Activated naive CD4-positive, alpha-beta T cell treated with anti-CD3 and anti-CD28 coated beads, Interleukin-2, amount 10 ng/mL, durations not matched to agents 7 days and 5 days (primary cell): ENCODE measurements at regions not wholly inside any gene's neighbourhood (a gene's known extent, or its start where the extent isn't known, plus 50 kb on each side); places are given as distances from the start of the nearest gene placed in this dataset.
A peak's percentile ranks its signal among the peaks of the same experiment; 100 is the strongest.

ENCODE experiments used
- CTCF ChIA-PET: fragments of 350-600 bp; sonication (Branson Sonifier 250); formaldehyde crosslinking; loops from one replicate; lab custom pipeline; 2021; ENCODE audit warnings: antibody characterized with exemption; lab: Charles Lee
- DNase-seq: peaks from one replicate; pipeline ENCODE4 v3.0.0-alpha.2; 2020
- H3K27ac Mint-ChIP-seq: one replicate; pipeline ENCODE4 v1.8.0; 2021; ENCODE audit warnings: mild to moderate bottlenecking, moderate library complexity, mixed read lengths
- H3K27me3 Mint-ChIP-seq: one replicate; pipeline ENCODE4 v1.8.0; 2021; ENCODE audit warnings: mild to moderate bottlenecking, mixed read lengths
- H3K36me3 Mint-ChIP-seq: one replicate; pipeline ENCODE4 v1.8.0; 2021; ENCODE audit warnings: mixed read lengths
- H3K4me1 Mint-ChIP-seq: one replicate; pipeline ENCODE4 v1.8.0; 2021; ENCODE audit warnings: mixed read lengths
- H3K4me3 Mint-ChIP-seq: one replicate; pipeline ENCODE4 v1.8.0; 2021; ENCODE audit warnings: mild to moderate bottlenecking, moderate library complexity, mixed read lengths
- H3K9me3 Mint-ChIP-seq: one replicate; pipeline ENCODE4 v1.8.0; 2021; ENCODE audit warnings: mixed read lengths

GRCh38 chr14:104246401-104247335 lies 108.3 kb downstream of the KIF26A start:
- Mint-ChIP-seq H3K27ac (no peak overlapping the region), H3K36me3 (no peaks in the 10 kb centered on the region), H3K4me3 (no peak overlapping the region), H3K27me3 (peaks cover 4% of the 10 kb centered on the region), H3K4me1 (no peaks in the 10 kb centered on the region), H3K9me3 (peaks cover 5% of the 10 kb centered on the region)
- CTCF ChIA-PET = no interaction called here
- DNase-seq = peak; percentile 13

GRCh38 chr14:104247336-104248202 lies 109.2 kb downstream of the KIF26A start:
- Mint-ChIP-seq H3K36me3 (no peaks in the 10 kb centered on the region), H3K27me3 (peaks cover 4% of the 10 kb centered on the region), H3K27ac (no peak overlapping the region), H3K4me3 (no peak overlapping the region), H3K9me3 (peaks cover 7% of the 10 kb centered on the region), H3K4me1 (no peaks in the 10 kb centered on the region)
- CTCF ChIA-PET = no interaction called here
- DNase-seq = peak; percentile 11

GRCh38 chr14:104248203-104249055 lies 110.0 kb downstream of the KIF26A start:
- no peaks in the 10 kb centered on the region for H3K4me1 Mint-ChIP-seq
- H3K27me3 Mint-ChIP-seq = peaks cover 4% of the 10 kb centered on the region
- CTCF ChIA-PET = no interaction called here
- DNase-seq = peak; percentile 10
- no peaks in the 10 kb centered on the region for H3K36me3 Mint-ChIP-seq
- H3K9me3 Mint-ChIP-seq = peaks cover 8% of the 10 kb centered on the region
- no peak overlapping the region for H3K4me3 Mint-ChIP-seq
- no peak overlapping the region for H3K27ac Mint-ChIP-seq

- CTCF ChIA-PET = no interaction called here
- Mint-ChIP-seq H3K27ac (no peak overlapping the region), H3K9me3 (peaks cover 8% of the 10 kb centered on the region), H3K4me1 (no peaks in the 10 kb centered on the region), H3K27me3 (peaks cover 4% of the 10 kb centered on the region), H3K4me3 (no peak overlapping the region), H3K36me3 (no peaks in the 10 kb centered on the region)
- peak; percentile 4 for DNase-seq
Measured at GRCh38 chr14:104249089-104249488, 110.7 kb downstream of the KIF26A start.

- Mint-ChIP-seq H3K36me3 (no peaks in the 10 kb centered on the region), H3K4me3 (no peak overlapping the region), H3K27me3 (peaks cover 1% of the 10 kb centered on the region), H3K4me1 (no peaks in the 10 kb centered on the region), H3K9me3 (peaks cover 8% of the 10 kb centered on the region), H3K27ac (no peak overlapping the region)
- CTCF ChIA-PET = no interaction called here
- DNase-seq = peak; percentile 11
Measured at GRCh38 chr14:104249706-104250105, 111.3 kb downstream of the KIF26A start.

- Mint-ChIP-seq H3K9me3 (peaks cover 8% of the 10 kb centered on the region), H3K27ac (no peak overlapping the region), H3K4me1 (no peaks in the 10 kb centered on the region), H3K4me3 (no peak overlapping the region), H3K36me3 (no peaks in the 10 kb centered on the region), H3K27me3 (no peaks in the 10 kb centered on the region)
- CTCF ChIA-PET = no interaction called here
- peak; percentile 16 for DNase-seq
Measured at GRCh38 chr14:104250175-104250574, 111.8 kb downstream of the KIF26A start.

GRCh38 chr14:104252256-104253215 lies 114.1 kb downstream of the KIF26A start:
- H3K4me1 Mint-ChIP-seq = no peaks in the 10 kb centered on the region
- no peak for DNase-seq
- H3K4me3 Mint-ChIP-seq = no peak overlapping the region
- H3K27ac Mint-ChIP-seq = no peak overlapping the region
- no peaks in the 10 kb centered on the region for H3K36me3 Mint-ChIP-seq
- CTCF ChIA-PET = no interaction called here
- H3K27me3 Mint-ChIP-seq = peaks cover 6% of the 10 kb centered on the region
- peaks cover 3% of the 10 kb centered on the region for H3K9me3 Mint-ChIP-seq

GRCh38 chr14:104253223-104253822 lies 114.9 kb downstream of the KIF26A start:
- DNase-seq = no peak
- H3K36me3 Mint-ChIP-seq = no peaks in the 10 kb centered on the region
- no peak overlapping the region for H3K27ac Mint-ChIP-seq
- H3K9me3 Mint-ChIP-seq = peaks cover 3% of the 10 kb centered on the region
- CTCF ChIA-PET = no interaction called here
- peaks cover 6% of the 10 kb centered on the region for H3K27me3 Mint-ChIP-seq
- H3K4me1 Mint-ChIP-seq = no peaks in the 10 kb centered on the region
- H3K4me3 Mint-ChIP-seq = no peak overlapping the region

- no peaks in the 10 kb centered on the region for H3K36me3 Mint-ChIP-seq
- no peaks in the 10 kb centered on the region for H3K4me1 Mint-ChIP-seq
- H3K27me3 Mint-ChIP-seq = peaks cover 6% of the 10 kb centered on the region
- no peak overlapping the region for H3K4me3 Mint-ChIP-seq
- no peak overlapping the region for H3K27ac Mint-ChIP-seq
- CTCF ChIA-PET = no interaction called here
- no peak for DNase-seq
- H3K9me3 Mint-ChIP-seq = peaks cover 3% of the 10 kb centered on the region
Measured at GRCh38 chr14:104253901-104254353, 115.5 kb downstream of the KIF26A start.

GRCh38 chr14:104254735-104255400 lies 116.5 kb downstream of the KIF26A start:
- Mint-ChIP-seq H3K36me3 (no peaks in the 10 kb centered on the region), H3K27me3 (peaks cover 11% of the 10 kb centered on the region), H3K9me3 (peaks cover 3% of the 10 kb centered on the region), H3K27ac (no peak overlapping the region), H3K4me1 (no peaks in the 10 kb centered on the region), H3K4me3 (no peak overlapping the region)
- CTCF ChIA-PET = no interaction called here
- no peak for DNase-seq

- Mint-ChIP-seq H3K27me3 (peaks cover 12% of the 10 kb centered on the region), H3K36me3 (no peaks in the 10 kb centered on the region), H3K27ac (no peak overlapping the region), H3K4me1 (no peaks in the 10 kb centered on the region), H3K4me3 (no peak overlapping the region), H3K9me3 (peaks cover 3% of the 10 kb centered on the region)
- CTCF ChIA-PET = no interaction called here
- no peak for DNase-seq
Measured at GRCh38 chr14:104256025-104256424, 117.6 kb downstream of the KIF26A start.
